Neuronal stem cell (in vitro differentiated cells): ENCODE measurements at regions not wholly inside any gene's neighbourhood (a gene's known extent, or its start where the extent isn't known, plus 50 kb on each side); places are given as distances from the start of the nearest gene placed in this dataset.
A peak's percentile ranks its signal among the peaks of the same experiment; 100 is the strongest.

Experiments used
- DNase-seq: peaks from one replicate; pipeline ENCODE4 v3.0.0-alpha.2; 2013; ENCODE audit warnings: low spot score
- H2AFZ ChIP-seq: one replicate; pipeline ENCODE4 v1.6.1; 2013; ENCODE audit warnings: mild to moderate bottlenecking, low read length, inconsistent platforms
- H2AK5ac ChIP-seq: 2 replicates; pipeline ENCODE4 v1.6.1; 2013; ENCODE audit warnings: low read depth, mild to moderate bottlenecking, inconsistent platforms, low read length, moderate library complexity, mixed read lengths
- H2BK120ac ChIP-seq: 2 replicates; pipeline ENCODE4 v1.6.1; 2013; ENCODE audit warnings: low read depth, mild to moderate bottlenecking, inconsistent platforms, low read length, moderate library complexity, mixed read lengths
- H2BK12ac ChIP-seq: one replicate; pipeline ENCODE4 v1.6.1; 2013; ENCODE audit warnings: low read length, inconsistent platforms
- H2BK15ac ChIP-seq: 2 replicates; pipeline ENCODE4 v1.6.1; 2013; ENCODE audit warnings: mild to moderate bottlenecking, low read length, inconsistent platforms, mixed read lengths
- H2BK5ac ChIP-seq: one replicate; pipeline ENCODE4 v1.6.1; 2013; ENCODE audit warnings: inconsistent platforms, mild to moderate bottlenecking, low read length, moderate library complexity
- H3K14ac ChIP-seq: one replicate; pipeline ENCODE4 v1.6.1; 2013; ENCODE audit warnings: low read length, inconsistent platforms
- H3K18ac ChIP-seq: 2 replicates; pipeline ENCODE4 v1.6.1; 2013; ENCODE audit warnings: low read length, inconsistent platforms
- H3K23ac ChIP-seq: 2 replicates; pipeline ENCODE4 v1.6.1; 2013; ENCODE audit warnings: low read depth, mild to moderate bottlenecking, mixed read lengths, low read length, inconsistent platforms; ENCODE audit not compliant: poor library complexity
- H3K27ac ChIP-seq: replicated peaks from 3 replicates; pipeline ENCODE4 v1.5.1; 2013; ENCODE audit warnings: low read length, inconsistent platforms
- H3K27me3 ChIP-seq, 3 experiments: 2 replicates each; pipeline ENCODE4 v1.6.1; 2013; ENCODE audit warnings: low read length in 3 of 3, mild to moderate bottlenecking in 2 of 3, inconsistent platforms in 1 of 3, low read depth in 1 of 3, mixed read lengths in 1 of 3, moderate library complexity in 1 of 3; ENCODE audit not compliant: control insufficient read depth in 3 of 3, insufficient read depth in 3 of 3
- H3K36me3 ChIP-seq, 2 donors: replicated peaks in 1 of 2; 2 replicates each; pipeline ENCODE4 v1.6.1; 2013; ENCODE audit warnings: low read length in 2 of 2; ENCODE audit not compliant: control insufficient read depth in 2 of 2, insufficient read depth in 2 of 2
- H3K4ac ChIP-seq: 2 replicates; pipeline ENCODE4 v1.6.1; 2013; ENCODE audit warnings: inconsistent platforms, mild to moderate bottlenecking, low read length, moderate library complexity
- H3K4me1 ChIP-seq, 2 donors: 1 replicate in 1 of 2; 2 replicates in 1 of 2; pipeline ENCODE4 v1.6.1; 2013; ENCODE audit warnings: low read length in 2 of 2, low read depth in 1 of 2; ENCODE audit not compliant: control insufficient read depth in 2 of 2, insufficient read depth in 1 of 2
- H3K4me2 ChIP-seq: one replicate; pipeline ENCODE4 v1.6.1; 2013; ENCODE audit warnings: mild to moderate bottlenecking, low read length, inconsistent platforms; ENCODE audit not compliant: insufficient read depth, poor library complexity, severe bottlenecking
- H3K4me3 ChIP-seq, 2 donors: 2 replicates each; pipeline ENCODE4 v1.5.1; 2013; ENCODE audit warnings: low read length in 2 of 2, mild to moderate bottlenecking in 2 of 2, inconsistent platforms in 1 of 2, moderate library complexity in 1 of 2
- H3K79me1 ChIP-seq: one replicate; pipeline ENCODE4 v1.6.1; 2013; ENCODE audit warnings: low read depth, mild to moderate bottlenecking, inconsistent platforms, low read length, moderate library complexity
- H3K9ac ChIP-seq: one replicate; pipeline ENCODE4 v1.6.1; 2013; ENCODE audit warnings: mild to moderate bottlenecking, low read depth, low read length, inconsistent platforms; ENCODE audit not compliant: poor library complexity
- H3K9me3 ChIP-seq, 2 donors: replicated peaks in 1 of 2; 2 replicates each; pipeline versions ENCODE3 to v1.6.1; 2013; ENCODE audit warnings: low read length in 2 of 2, mild to moderate bottlenecking in 2 of 2, inconsistent platforms in 1 of 2, low read depth in 1 of 2, mixed read lengths in 1 of 2, moderate library complexity in 1 of 2; ENCODE audit not compliant: control insufficient read depth in 2 of 2, insufficient read depth in 1 of 2
- H4K8ac ChIP-seq: one replicate; pipeline ENCODE4 v1.6.1; 2013; ENCODE audit warnings: low read depth, mild to moderate bottlenecking, inconsistent platforms, low read length, moderate library complexity
- H4K91ac ChIP-seq: one replicate; pipeline ENCODE4 v1.6.1; 2013; ENCODE audit warnings: low read length, low read depth, mild to moderate bottlenecking, inconsistent platforms; ENCODE audit not compliant: poor library complexity
- WGBS, 2 donors: extraction: QIAGEN DNeasy Blood & Tissue Kit; methylation state at CpG; one replicate each; pipeline ENCODE4 v1.1.7; 2013; ENCODE audit warnings: missing lambda C conversion rate in 2 of 2, mixed read lengths in 1 of 2; ENCODE audit not compliant: insufficient read length in 2 of 2, insufficient replicate concordance in 1 of 2; ENCODE audit errors: extremely low coverage in 2 of 2; 5-methylcytosine and 5-hydroxymethylcytosine counted together

DNA sequence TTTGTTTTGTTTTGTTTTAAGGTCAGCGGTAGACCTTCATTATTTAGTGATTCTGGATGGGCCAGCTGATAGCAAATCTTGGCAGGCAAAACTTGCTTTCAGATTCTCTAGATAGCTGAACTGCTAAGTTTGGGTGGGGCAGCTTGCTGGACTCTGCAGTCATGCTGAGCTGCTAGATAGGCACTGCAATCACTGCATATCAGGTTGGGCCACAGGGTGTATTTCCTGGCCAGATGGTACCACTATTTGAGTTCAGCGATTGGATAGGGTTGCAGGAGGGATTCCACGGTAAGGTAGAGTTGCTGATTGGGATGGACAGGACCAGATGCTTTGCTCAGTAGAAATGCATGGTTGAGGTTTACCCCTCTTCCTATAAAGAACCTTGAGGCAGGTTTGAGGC, 579.3 kb upstream of the ADGRL4 start:
- Histone ChIP-seq H3K4me1 (peaks cover 0 to 2% of the 10 kb centered on the region in 2 donors), H3K79me1 (no peaks in the 10 kb centered on the region), H3K9ac (no peak overlapping the region), H2BK120ac (no peak overlapping the region), H3K27ac (no peak overlapping the region), H3K4me3 (no peak overlapping the region), H4K91ac (no peak overlapping the region), H3K4ac (no peak overlapping the region), H2AFZ (peak overlapping the region; percentile 33), H4K8ac (no peak overlapping the region), H2BK5ac (peak overlapping the region; percentile 84), H2BK12ac (no peak overlapping the region), H3K27me3 (no peaks in the 10 kb centered on the region), H2BK15ac (no peak overlapping the region), H3K36me3 (no peaks in the 10 kb centered on the region), H3K4me2 (no peak overlapping the region), H3K18ac (peak overlapping the region; percentile 52), H3K14ac (peak overlapping the region; percentile 57), H2AK5ac (no peak overlapping the region), H3K9me3 (peaks cover 0 to 2% of the 10 kb centered on the region in 2 donors), H3K23ac (no peak overlapping the region)
- WGBS, 2 donors, result no CpG with 5 or more reads among the region's 3 CpGs
- DNase-seq, result no peak

DNA sequence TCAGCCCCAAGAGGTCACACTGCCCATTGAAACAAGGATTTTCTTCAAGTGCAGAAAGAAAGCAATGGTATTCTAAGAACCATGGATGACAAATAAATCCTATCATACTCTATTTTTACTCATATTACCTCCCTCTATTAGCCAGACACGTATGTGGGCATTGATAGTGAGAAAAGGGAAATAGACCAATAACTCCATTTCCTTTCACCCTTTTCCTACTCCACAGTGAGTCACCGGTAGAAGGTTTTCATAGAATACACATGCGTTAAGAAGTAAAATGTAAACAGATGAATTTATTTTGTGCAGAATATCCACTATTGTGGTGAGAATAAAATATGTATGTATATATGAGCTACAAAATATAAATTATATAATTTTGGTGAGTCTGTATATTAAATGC, 568.9 kb upstream of the ADGRL4 start:
- H3K27ac ChIP-seq, result no peak overlapping the region
- no peak overlapping the region for H2BK120ac ChIP-seq
- no peak overlapping the region for H3K4ac ChIP-seq
- no peaks in the 10 kb centered on the region for H3K79me1 ChIP-seq
- no peak overlapping the region for H3K4me2 ChIP-seq
- H3K4me3 ChIP-seq, result no peak overlapping the region
- no peaks in the 10 kb centered on the region for H3K9me3 ChIP-seq
- H2AK5ac ChIP-seq, result no peak overlapping the region
- no peak overlapping the region for H2AFZ ChIP-seq
- H2BK5ac ChIP-seq, result no peak overlapping the region
- H3K18ac ChIP-seq, result no peak overlapping the region
- no peak overlapping the region for H2BK12ac ChIP-seq
- H3K4me1 ChIP-seq, result no peaks in the 10 kb centered on the region
- H2BK15ac ChIP-seq, result no peak overlapping the region
- DNase-seq, result no peak
- H3K9ac ChIP-seq, result no peak overlapping the region
- no peaks in the 10 kb centered on the region for H3K36me3 ChIP-seq
- WGBS, 2 donors, result no CpG with 5 or more reads among the region's 3 CpGs
- H4K91ac ChIP-seq, result no peak overlapping the region
- H3K14ac ChIP-seq, result no peak overlapping the region
- no peak overlapping the region for H4K8ac ChIP-seq
- H3K27me3 ChIP-seq, result no peaks in the 10 kb centered on the region
- no peak overlapping the region for H3K23ac ChIP-seq

DNA sequence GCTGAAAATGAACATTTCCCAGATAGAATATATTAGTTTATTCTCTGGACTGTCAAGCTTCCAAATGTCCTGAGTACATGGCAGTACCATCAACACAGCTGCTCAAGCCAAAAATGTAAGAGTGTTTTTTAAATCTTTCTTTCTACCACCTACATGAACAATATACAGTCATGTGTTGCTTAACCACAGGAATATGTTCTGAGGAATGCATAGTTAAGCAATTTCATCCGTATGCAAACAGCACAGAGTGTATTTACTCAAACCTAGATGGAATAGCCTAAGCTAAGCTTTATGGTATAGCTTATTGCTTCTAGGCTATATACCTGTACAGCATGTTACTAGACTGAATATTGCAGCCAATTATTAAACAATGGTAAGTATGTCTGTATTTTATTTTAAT, 561.9 kb upstream of the ADGRL4 start:
- no peaks in the 10 kb centered on the region for H3K79me1 ChIP-seq
- H3K18ac ChIP-seq, result no peak overlapping the region
- H3K23ac ChIP-seq, result no peak overlapping the region
- H3K9me3 ChIP-seq, result no peaks in the 10 kb centered on the region
- H2BK12ac ChIP-seq, result no peak overlapping the region
- no peaks in the 10 kb centered on the region for H3K27me3 ChIP-seq
- no peak overlapping the region for H4K91ac ChIP-seq
- no peak overlapping the region for H4K8ac ChIP-seq
- H2AK5ac ChIP-seq, result no peak overlapping the region
- H3K4me3 ChIP-seq, result no peak overlapping the region
- H2AFZ ChIP-seq, result no peak overlapping the region
- no peak overlapping the region for H3K4ac ChIP-seq
- no peaks in the 10 kb centered on the region for H3K4me1 ChIP-seq
- no peak overlapping the region for H2BK120ac ChIP-seq
- WGBS, 2 donors, result no CpG with 5 or more reads among the region's 1 CpG
- H3K36me3 ChIP-seq, result no peaks in the 10 kb centered on the region
- DNase-seq, result no peak
- no peak overlapping the region for H3K4me2 ChIP-seq
- H2BK15ac ChIP-seq, result no peak overlapping the region
- no peak overlapping the region for H3K9ac ChIP-seq
- H3K27ac ChIP-seq, result no peak overlapping the region
- no peak overlapping the region for H3K14ac ChIP-seq
- no peak overlapping the region for H2BK5ac ChIP-seq

DNA sequence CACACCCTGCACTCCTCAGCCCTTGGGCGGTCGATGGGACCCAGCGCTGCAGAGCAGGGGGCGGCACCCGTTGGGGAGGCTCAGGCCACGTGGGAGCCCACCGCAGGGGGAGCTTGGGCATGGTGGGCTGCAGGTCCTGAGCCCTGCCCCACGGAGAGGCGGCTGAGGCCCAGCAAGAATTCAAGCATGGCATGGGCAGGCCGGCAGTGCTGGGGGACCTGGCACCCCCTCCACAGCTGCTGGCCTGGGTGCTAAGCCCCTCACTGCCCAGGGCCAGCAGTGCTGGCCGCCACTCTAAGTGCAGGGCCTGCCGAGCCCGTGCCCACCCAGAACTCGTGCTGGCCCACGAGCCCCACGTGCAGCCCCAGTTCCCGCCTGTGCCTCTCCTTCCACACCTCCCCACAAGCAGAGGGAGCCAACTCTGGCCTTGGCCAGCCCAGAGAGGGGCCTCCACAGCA, 555.0 kb upstream of the ADGRL4 start:
- H4K8ac ChIP-seq, result no peak overlapping the region
- H3K27ac ChIP-seq, result no peak overlapping the region
- no peak overlapping the region for H2BK15ac ChIP-seq
- no peak overlapping the region for H3K18ac ChIP-seq
- DNase-seq, result no peak
- no peak overlapping the region for H3K23ac ChIP-seq
- no peak overlapping the region for H3K4ac ChIP-seq
- H2AFZ ChIP-seq, result no peak overlapping the region
- no peak overlapping the region for H3K14ac ChIP-seq
- peak overlapping the region; percentile 37 for H2AK5ac ChIP-seq
- H3K9me3 ChIP-seq, result peaks cover 0 to 5% of the 10 kb centered on the region in 2 donors
- no peak overlapping the region for H3K9ac ChIP-seq
- no peak overlapping the region for H2BK12ac ChIP-seq
- no peak overlapping the region for H4K91ac ChIP-seq
- no peaks in the 10 kb centered on the region for H3K27me3 ChIP-seq
- no peaks in the 10 kb centered on the region for H3K36me3 ChIP-seq
- no peak overlapping the region for H2BK5ac ChIP-seq
- WGBS, 2 donors, result no CpG with 5 or more reads among the region's 17 CpGs
- H2BK120ac ChIP-seq, result no peak overlapping the region
- no peak overlapping the region for H3K4me3 ChIP-seq
- no peaks in the 10 kb centered on the region for H3K79me1 ChIP-seq
- no peaks in the 10 kb centered on the region for H3K4me1 ChIP-seq
- no peak overlapping the region for H3K4me2 ChIP-seq
